Progenitor cell of endocrine pancreas (in vitro differentiated cells): ENCODE measurements at regions not wholly inside any gene's neighbourhood (a gene's known extent, or its start where the extent isn't known, plus 50 kb on each side); places are given as distances from the start of the nearest gene placed in this dataset.

ENCODE experiments used
- DNase-seq: peaks from one replicate; pipeline ENCODE4 v3.0.0; 2021; ENCODE audit warnings: low spot score; ENCODE audit not compliant: unreplicated experiment
- H3K27ac Mint-ChIP-seq: 2 replicates; pipeline ENCODE4 v1.8.0; 2021; ENCODE audit warnings: mild to moderate bottlenecking, moderate library complexity, mixed read lengths
- H3K27me3 Mint-ChIP-seq: 2 replicates; pipeline ENCODE4 v1.8.0; 2021; ENCODE audit warnings: mixed read lengths
- H3K36me3 Mint-ChIP-seq: 2 replicates; pipeline ENCODE4 v1.8.0; 2022; ENCODE audit warnings: mixed read lengths; ENCODE audit not compliant: insufficient read depth
- H3K4me1 Mint-ChIP-seq: 2 replicates; pipeline ENCODE4 v1.8.0; 2021; ENCODE audit warnings: low read depth, mixed read lengths
- H3K4me3 Mint-ChIP-seq: 2 replicates; pipeline ENCODE4 v1.8.0; 2021; ENCODE audit warnings: low read depth, mild to moderate bottlenecking, moderate library complexity, mixed read lengths
- H3K9me3 Mint-ChIP-seq: 2 replicates; pipeline ENCODE4 v1.8.0; 2021; ENCODE audit warnings: low read depth, mixed read lengths
- TF ChIP-seq, protein P1 (sequence below): fragments of 200-600 bp; sonication (generic); IDR thresholded peaks from one replicate; pipeline ENCODE4 v1.5.0; 2021; ENCODE audit warnings: antibody characterized with exemption, mild to moderate bottlenecking; ENCODE audit not compliant: unreplicated experiment

DNA sequence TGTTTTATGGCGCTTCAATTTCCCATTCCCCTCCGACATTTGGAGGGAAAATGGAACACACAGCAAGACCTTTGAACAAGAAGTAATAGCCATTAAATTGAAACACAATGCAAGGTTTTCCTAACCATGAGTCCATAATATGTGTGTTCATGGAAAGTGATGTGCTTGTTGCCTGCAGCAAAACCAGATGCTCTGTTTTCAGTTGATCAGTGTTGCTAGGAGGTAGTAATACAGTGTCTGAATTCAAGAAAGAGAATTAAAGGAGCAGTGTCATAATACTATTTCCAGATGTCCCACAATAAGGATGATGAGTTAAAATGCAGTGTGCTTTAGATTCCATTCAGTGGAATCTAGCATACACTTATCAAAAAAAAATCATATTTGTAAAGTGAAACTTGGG is 637.4 kb upstream of the API5 start:
- peaks cover under 1% of the 10 kb centered on the region for H3K9me3 Mint-ChIP-seq
- DNase-seq = no peak
- H3K36me3 Mint-ChIP-seq = no peaks in the 10 kb centered on the region
- TF ChIP-seq, protein P1, sequence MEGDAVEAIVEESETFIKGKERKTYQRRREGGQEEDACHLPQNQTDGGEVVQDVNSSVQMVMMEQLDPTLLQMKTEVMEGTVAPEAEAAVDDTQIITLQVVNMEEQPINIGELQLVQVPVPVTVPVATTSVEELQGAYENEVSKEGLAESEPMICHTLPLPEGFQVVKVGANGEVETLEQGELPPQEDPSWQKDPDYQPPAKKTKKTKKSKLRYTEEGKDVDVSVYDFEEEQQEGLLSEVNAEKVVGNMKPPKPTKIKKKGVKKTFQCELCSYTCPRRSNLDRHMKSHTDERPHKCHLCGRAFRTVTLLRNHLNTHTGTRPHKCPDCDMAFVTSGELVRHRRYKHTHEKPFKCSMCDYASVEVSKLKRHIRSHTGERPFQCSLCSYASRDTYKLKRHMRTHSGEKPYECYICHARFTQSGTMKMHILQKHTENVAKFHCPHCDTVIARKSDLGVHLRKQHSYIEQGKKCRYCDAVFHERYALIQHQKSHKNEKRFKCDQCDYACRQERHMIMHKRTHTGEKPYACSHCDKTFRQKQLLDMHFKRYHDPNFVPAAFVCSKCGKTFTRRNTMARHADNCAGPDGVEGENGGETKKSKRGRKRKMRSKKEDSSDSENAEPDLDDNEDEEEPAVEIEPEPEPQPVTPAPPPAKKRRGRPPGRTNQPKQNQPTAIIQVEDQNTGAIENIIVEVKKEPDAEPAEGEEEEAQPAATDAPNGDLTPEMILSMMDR = no peak
- no peak overlapping the region for H3K27ac Mint-ChIP-seq
- no peaks in the 10 kb centered on the region for H3K27me3 Mint-ChIP-seq
- H3K4me3 Mint-ChIP-seq = no peak overlapping the region
- H3K4me1 Mint-ChIP-seq = no peaks in the 10 kb centered on the region

DNA sequence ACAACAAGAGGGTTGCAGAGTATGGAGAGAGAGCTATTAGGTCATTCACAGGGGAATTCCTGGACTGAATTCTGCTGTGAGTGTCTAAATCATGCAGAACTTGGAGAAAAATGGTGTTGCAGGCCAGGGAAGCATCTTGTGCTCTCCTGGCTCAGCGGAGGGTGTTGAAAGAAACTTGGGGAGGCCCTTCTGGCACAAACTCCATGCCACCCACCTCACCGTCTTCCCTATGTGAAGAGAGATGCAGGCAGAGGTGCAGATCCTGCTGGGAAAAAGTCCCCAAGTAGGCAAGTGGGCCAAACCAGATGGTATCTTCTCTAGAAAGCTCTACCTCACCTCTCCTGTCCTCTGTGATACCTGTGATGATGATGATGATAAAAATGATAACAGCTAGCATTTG is 604.3 kb upstream of the API5 start:
- DNase-seq = no peak
- Mint-ChIP-seq H3K9me3 (peaks cover 6% of the 10 kb centered on the region), H3K4me3 (no peak overlapping the region), H3K27me3 (no peaks in the 10 kb centered on the region), H3K4me1 (no peaks in the 10 kb centered on the region), H3K36me3 (no peaks in the 10 kb centered on the region), H3K27ac (no peak overlapping the region)
- TF ChIP-seq, protein P1 = no peak

DNA sequence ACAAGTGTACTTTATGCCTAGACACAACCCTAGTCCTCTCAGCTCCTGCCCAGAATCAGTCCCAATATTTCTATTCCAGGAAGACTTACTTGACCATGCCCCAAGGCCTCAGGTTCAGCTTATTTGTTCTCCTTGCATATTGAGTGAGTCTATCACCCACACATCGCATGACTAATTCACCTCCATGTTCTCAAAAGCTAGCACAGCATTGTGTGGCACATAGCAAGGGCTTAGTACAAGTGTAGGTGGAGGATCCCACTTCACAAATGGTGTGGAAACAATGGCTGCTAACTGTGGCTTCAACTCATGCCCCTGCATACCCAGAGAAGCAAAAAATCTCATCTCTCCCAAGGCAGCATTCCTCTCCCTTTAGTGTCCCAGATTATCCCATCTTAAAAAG is 602.6 kb upstream of the API5 start:
- Mint-ChIP-seq H3K4me3 (no peak overlapping the region), H3K4me1 (no peaks in the 10 kb centered on the region), H3K27me3 (no peaks in the 10 kb centered on the region), H3K9me3 (peaks cover 6% of the 10 kb centered on the region), H3K36me3 (no peaks in the 10 kb centered on the region), H3K27ac (no peak overlapping the region)
- TF ChIP-seq, protein P1 = no peak
- DNase-seq = no peak

DNA sequence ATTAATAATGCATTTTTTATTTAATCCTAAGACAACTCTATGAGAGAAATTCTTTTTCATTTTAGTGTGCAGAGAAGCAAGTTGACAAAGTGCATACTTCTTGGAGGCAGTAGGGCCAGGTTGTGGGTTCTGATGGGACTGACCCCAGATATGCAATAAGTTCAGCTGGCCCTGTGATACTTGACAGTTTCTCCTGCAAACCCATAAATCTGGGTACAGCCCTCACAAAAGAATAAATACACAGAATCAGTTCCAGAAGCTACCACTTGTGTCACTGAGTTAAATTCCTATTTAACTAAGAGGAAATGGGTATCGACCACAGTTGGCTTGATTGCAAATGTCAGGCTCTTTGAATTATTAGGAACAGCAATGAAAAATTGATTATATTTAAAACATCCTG is 598.5 kb upstream of the API5 start:
- no peak for DNase-seq
- H3K4me3 Mint-ChIP-seq = no peak overlapping the region
- H3K36me3 Mint-ChIP-seq = no peaks in the 10 kb centered on the region
- H3K9me3 Mint-ChIP-seq = peaks cover 13% of the 10 kb centered on the region
- TF ChIP-seq, protein P1 = no peak
- H3K4me1 Mint-ChIP-seq = no peaks in the 10 kb centered on the region
- H3K27me3 Mint-ChIP-seq = no peaks in the 10 kb centered on the region
- H3K27ac Mint-ChIP-seq = no peak overlapping the region

DNA sequence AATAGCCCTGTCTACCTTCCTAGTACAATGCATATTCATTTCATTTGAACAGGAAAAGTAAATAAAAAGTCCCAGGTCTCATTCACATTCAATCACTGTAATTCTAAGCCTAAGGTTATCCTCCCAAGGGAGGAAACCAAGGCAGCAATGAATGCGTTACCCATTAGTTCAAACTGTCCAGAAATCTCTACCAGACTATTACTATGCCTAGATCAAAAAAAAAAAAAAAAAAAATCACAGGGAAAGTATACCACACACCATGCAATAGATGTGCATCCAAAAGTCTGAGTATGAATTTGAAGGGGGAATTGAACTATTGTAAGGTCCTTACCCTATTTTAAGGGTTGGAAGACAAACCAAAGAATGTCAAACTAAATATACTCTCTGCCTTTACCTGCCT is 598.0 kb upstream of the API5 start:
- Mint-ChIP-seq H3K36me3 (no peaks in the 10 kb centered on the region), H3K27ac (no peak overlapping the region), H3K4me3 (no peak overlapping the region), H3K9me3 (peaks cover 17% of the 10 kb centered on the region), H3K27me3 (no peaks in the 10 kb centered on the region), H3K4me1 (no peaks in the 10 kb centered on the region)
- no peak for DNase-seq
- TF ChIP-seq, protein P1 = no peak
